HUDEP-2 (cell line): ENCODE measurements at regions not wholly inside any gene's neighbourhood (a gene's known extent, or its start where the extent isn't known, plus 50 kb on each side); places are given as distances from the start of the nearest gene placed in this dataset.

Source experiments
- DNase-seq, 76 experiments: peaks; one replicate each; lab custom pipeline; 2025; ENCODE audit not compliant: unreplicated experiment in 76 of 76; lab: John Stamatoyannopoulos, UW

GRCh38 chr11:32003335-32003734 is 87.5 kb upstream of the RCN1 start:
- DNase-seq: no peak

DNA sequence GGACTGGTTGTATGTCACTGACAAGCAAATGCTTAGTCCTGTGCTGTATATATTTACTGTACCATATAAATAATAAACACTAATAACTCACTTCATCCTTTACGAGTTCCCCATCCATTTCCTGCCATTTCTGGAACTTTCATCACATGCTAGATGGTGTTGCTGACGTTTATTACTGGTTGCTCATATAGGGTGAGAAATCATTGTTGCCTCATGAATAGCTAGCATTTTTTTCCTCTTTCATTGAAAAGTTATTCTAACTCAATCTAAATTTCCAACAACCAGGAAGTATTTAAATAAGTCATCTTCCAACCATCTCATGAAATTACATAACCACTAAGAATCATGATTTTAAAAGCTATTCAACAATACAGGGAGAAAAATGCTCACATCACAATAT is 88.6 kb upstream of the RCN1 start:
- no peak for DNase-seq

DNA sequence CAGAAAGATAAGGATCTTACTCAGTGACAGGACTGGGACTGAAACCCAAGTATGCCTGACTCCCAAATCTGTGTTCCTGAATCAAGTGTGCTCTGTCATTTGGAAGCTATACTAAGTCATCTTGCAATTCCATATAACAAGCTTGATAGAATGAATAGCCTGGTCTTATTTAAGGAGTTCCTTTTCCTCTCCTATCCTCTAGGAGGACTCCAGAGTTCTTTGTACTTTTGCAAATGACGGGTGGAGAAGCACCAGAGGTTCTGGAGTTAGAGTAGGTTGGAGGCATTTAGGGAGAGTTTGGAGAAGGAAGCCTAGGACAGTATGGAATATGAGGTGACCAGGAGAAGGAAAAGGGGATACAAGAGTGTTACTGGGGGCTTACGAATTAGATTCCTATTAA is 92.9 kb upstream of the RCN1 start:
- no peak for DNase-seq

- DNase-seq: no peak
These were observed 94.6 kb upstream of the RCN1 start for GRCh38 chr11:31996159-31996881.

DNA sequence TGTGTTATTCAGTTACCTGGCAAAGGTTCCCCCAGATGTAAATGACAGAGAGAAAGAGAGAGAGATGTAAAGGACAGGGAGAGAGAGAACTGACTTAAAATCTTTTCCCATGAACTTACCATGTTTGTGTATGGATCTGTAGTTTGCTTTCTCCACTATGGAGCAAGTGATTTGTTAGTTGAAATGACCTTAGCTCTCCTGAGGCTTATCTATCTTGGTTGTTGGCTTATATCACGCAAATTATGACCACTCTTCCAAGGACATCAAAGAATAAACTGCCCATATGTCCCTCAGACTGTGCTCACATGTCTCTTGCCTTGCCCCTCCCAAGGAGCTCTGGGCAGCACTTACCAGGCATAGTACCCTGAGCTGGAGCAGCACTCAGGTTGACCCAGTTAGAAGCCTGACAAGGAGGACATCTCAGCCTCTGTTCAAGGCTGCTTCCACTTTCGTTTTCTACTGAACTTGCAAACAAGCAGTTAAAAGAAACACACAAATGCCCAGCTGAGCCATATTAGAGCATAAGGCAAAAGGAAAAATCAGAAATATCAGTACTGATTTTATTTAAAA is 95.3 kb upstream of the RCN1 start:
- DNase-seq: no peak

DNA sequence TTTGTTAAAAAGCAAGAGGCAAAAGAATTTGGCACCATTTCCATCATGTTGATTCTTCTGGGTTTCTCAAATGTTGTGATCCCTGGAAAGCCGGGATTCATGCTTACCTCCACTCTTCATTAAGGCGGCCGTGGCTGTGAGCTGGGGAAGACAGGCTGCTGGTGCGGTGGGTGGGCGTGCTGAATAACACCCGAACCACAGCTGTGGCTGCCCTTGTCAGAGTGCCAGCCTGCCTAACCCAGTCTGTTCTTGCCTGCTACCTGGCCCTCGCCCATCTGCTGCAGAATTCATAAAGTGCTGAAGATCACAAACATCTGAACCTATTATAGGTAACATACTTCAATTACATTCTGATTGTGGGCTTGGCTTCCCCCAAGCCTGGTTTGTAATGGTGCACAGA is 95.8 kb upstream of the RCN1 start:
- DNase-seq: no peak

- DNase-seq: no peak
These were observed 103.5 kb upstream of the RCN1 start for GRCh38 chr11:31987118-31988005.

- DNase-seq: no peak
These were observed 104.5 kb upstream of the RCN1 start for GRCh38 chr11:31986201-31986889.

- DNase-seq: no peak
These were observed 109.4 kb upstream of the RCN1 start for GRCh38 chr11:31981457-31981856.

GRCh38 chr11:31977343-31977742 is 113.5 kb upstream of the RCN1 start:
- no peak for DNase-seq

- DNase-seq: no peak
These were observed 116.3 kb upstream of the RCN1 start for GRCh38 chr11:31974366-31975136.

DNA sequence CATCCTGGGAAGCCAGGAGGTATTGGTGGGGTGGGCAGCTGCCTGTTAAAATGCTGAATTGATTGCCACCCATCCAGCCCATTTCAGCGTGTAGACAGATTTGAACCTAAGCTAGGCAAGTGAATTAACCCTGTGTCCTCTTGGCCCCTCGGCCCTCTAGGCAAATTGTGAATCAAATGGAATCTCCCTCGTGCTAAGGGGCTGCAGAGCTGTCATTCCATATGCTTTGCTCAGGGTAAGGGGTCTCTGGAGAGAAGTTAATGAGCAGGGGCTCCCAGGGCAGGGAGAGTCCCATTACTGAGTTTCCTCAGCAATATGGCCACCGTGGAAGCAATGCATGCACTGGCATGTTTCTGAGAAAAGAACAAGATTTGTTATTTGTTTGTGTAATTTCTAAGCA is 117.7 kb upstream of the RCN1 start:
- DNase-seq: no peak

DNA sequence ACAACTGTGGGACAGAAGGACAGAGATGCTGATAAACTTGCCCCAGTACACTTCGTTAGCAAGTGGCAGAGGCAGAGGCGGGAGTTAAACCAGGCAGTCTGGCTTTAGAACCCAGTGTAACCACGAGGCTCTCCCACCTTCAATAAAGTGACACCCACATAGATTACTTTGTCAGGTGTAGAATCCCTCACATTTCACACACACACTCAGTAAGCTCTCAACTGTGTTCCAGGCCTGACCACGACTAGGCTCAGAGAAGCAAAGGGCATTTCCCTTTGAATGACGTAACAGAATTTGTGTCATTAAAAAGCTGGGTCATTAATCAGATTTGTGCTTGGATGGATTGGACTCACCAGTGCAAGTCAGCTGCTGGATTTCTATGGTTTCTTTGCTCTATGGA is 118.3 kb upstream of the RCN1 start:
- DNase-seq: no peak

GRCh38 chr11:31969359-31969702 is 121.5 kb upstream of the RCN1 start:
- no peak for DNase-seq

- DNase-seq: no peak
These were observed 122.2 kb upstream of the RCN1 start for GRCh38 chr11:31968461-31969358.

GRCh38 chr11:31967404-31968130 is 123.3 kb upstream of the RCN1 start:
- DNase-seq: no peak

DNA sequence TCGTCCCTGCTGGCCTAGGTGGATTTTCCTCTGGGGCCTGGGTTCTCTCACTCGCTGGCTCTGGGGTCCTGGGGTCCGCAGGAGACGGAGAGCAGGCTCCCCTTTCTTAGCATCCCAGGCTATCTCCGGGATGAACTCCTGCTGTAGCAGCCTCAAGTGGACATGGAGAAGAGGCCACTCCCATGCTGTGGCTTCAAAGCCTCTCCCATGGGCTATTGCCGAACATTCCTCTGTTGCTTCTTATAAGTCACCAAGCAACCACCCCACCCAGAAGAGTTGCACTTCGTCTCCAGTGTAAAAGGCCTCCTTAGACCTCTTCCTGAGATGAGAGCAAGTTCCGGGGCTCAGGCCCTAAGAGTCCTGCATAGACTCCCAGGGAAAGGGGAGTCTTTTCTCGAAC is 124.0 kb upstream of the RCN1 start:
- no peak for DNase-seq

GRCh38 chr11:31964181-31964580 is 126.7 kb upstream of the RCN1 start:
- no peak for DNase-seq

DNA sequence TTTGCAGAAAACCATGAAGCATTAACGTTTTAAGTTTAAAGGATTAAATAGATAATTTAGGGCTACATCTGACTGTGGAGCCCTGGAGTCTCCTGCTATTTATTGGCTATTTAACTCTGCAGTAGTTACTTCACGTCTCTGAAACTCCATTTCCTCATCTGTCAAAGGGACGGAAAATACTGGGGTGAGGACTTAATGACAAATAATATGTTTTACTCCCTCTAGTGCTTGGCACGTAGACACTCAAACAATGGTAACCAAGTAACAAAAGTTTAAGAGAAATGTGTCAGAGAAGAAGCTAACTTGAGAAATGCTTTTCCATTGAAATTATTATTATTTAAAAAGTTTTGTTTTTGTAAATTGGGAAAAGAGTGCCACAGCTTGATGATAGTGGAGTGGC is 130.7 kb upstream of the RCN1 start:
- no peak for DNase-seq
